ENCODE measurements at regions not wholly inside any gene's neighbourhood (a gene's known extent, or its start where the extent isn't known, plus 50 kb on each side); places are given as distances from the start of the nearest gene placed in this dataset.

GRCh38 chr10:121054874-121055273, 203.7 kb downstream of the WDR11 start:
- no peak for TF ChIP-seq YY1 (IDR thresholded peaks at IDR 0.05; ENCODE audit: low read depth)
- TF ChIP-seq, protein P1, sequence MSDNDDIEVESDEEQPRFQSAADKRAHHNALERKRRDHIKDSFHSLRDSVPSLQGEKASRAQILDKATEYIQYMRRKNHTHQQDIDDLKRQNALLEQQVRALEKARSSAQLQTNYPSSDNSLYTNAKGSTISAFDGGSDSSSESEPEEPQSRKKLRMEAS (IDR thresholded peaks at IDR 0.05; ENCODE audit: low read depth), result no peak
- TF ChIP-seq ZBTB33 (IDR thresholded peaks at IDR 0.05; ENCODE audit: borderline replicate concordance, low read depth), result no peak
- no peak for TF ChIP-seq EP300 (IDR thresholded peaks at IDR 0.05; ENCODE audit: borderline replicate concordance in 1 of 2, low read depth in 1 of 2, low read length in 1 of 2)
- no peak for TF ChIP-seq NFIC (IDR thresholded peaks at IDR 0.05; ENCODE audit: borderline replicate concordance)
- TF ChIP-seq GABPA (IDR thresholded peaks at IDR 0.05; ENCODE audit: low read depth), result no peak
- no peak for TF ChIP-seq FOXJ3 (CRISPR knock-in tag; IDR thresholded peaks at IDR 0.05)
- TF ChIP-seq TEAD4 (IDR thresholded peaks at IDR 0.05; ENCODE audit: borderline replicate concordance, insufficient read depth), result no peak
- no peak for TF ChIP-seq TAF1 (IDR thresholded peaks at IDR 0.05; ENCODE audit: borderline replicate concordance, low read depth, low read length)
- Histone ChIP-seq H2AFZ (ENCODE audit: low read depth) (no peak overlapping the region), H3K9ac (no peak overlapping the region), H3K9me3 (no peaks in the 10 kb centered on the region), H3K9me2 (no peaks in the 10 kb centered on the region), H3K27ac (ENCODE audit: low read depth in 2 of 2, low read length in 1 of 2) (no peak overlapping the region), H3K4me1 (ENCODE audit: control insufficient read depth in 1 of 2, insufficient read depth in 2 of 2, low read depth in 1 of 2, low read length in 1 of 2) (no peaks in the 10 kb centered on the region), H3K4me2 (no peak overlapping the region), H3K4me3 (ENCODE audit: low read depth in 2 of 2, low read length in 1 of 2) (no peak overlapping the region), H3K27me3 (ENCODE audit: insufficient read depth) (no peaks in the 10 kb centered on the region), H3K36me3 (replicated peaks in 1 of 2; ENCODE audit: control insufficient read depth in 1 of 2, insufficient read depth in 2 of 2, low read length in 1 of 2) (no peaks in the 10 kb centered on the region), H3F3A (replicated peaks; ENCODE audit: insufficient read depth) (no peaks in the 10 kb centered on the region), H3K79me2 (ENCODE audit: insufficient read depth) (no peaks in the 10 kb centered on the region), H4K20me1 (ENCODE audit: insufficient read depth) (no peaks in the 10 kb centered on the region)
- 28% methylated on average over 5 of the region's 5 CpGs for WGBS (ENCODE audit: low lambda C conversion rate)
- ChIA-PET POLR2A (no interaction called here), CTCF (interaction anchor here (0.7 kb wide), 1 partner anchor 799 kb away, joined by 3 read pairs; no protein-coding TSS in a partner anchor)
- no peak for DNase-seq

GRCh38 chr10:121057269-121057668, 206.1 kb downstream of the WDR11 start:
- ChIA-PET POLR2A (no interaction called here), CTCF (no interaction called here)
- Histone ChIP-seq H2AFZ (ENCODE audit: low read depth) (no peak overlapping the region), H3K79me2 (ENCODE audit: insufficient read depth) (no peaks in the 10 kb centered on the region), H3F3A (replicated peaks; ENCODE audit: insufficient read depth) (no peaks in the 10 kb centered on the region), H3K9ac (no peak overlapping the region), H3K27me3 (ENCODE audit: insufficient read depth) (no peaks in the 10 kb centered on the region), H3K4me2 (no peak overlapping the region), H3K9me3 (no peaks in the 10 kb centered on the region), H4K20me1 (ENCODE audit: insufficient read depth) (no peaks in the 10 kb centered on the region), H3K36me3 (replicated peaks in 1 of 2; ENCODE audit: control insufficient read depth in 1 of 2, insufficient read depth in 2 of 2, low read length in 1 of 2) (no peaks in the 10 kb centered on the region), H3K27ac (ENCODE audit: low read depth in 2 of 2, low read length in 1 of 2) (no peak overlapping the region), H3K4me1 (ENCODE audit: control insufficient read depth in 1 of 2, insufficient read depth in 2 of 2, low read depth in 1 of 2, low read length in 1 of 2) (no peaks in the 10 kb centered on the region), H3K9me2 (no peaks in the 10 kb centered on the region), H3K4me3 (ENCODE audit: low read depth in 2 of 2, low read length in 1 of 2) (no peak overlapping the region)
- no peak for DNase-seq
- 40% methylated on average over 4 of the region's 4 CpGs for WGBS (ENCODE audit: low lambda C conversion rate)
- TF ChIP-seq POLR2AphosphoS5 (IDR thresholded peaks at IDR 0.05; ENCODE audit: low read depth, low read length) (no peak), USF2 (IDR thresholded peaks at IDR 0.05; ENCODE audit: borderline replicate concordance, low read depth, low read length) (no peak), FOSL2 (IDR thresholded peaks at IDR 0.05; ENCODE audit: borderline replicate concordance, low read depth) (no peak), PBX3 (IDR thresholded peaks at IDR 0.05) (no peak), TEAD4 (IDR thresholded peaks at IDR 0.05; ENCODE audit: borderline replicate concordance, insufficient read depth) (no peak), ZBTB33 (IDR thresholded peaks at IDR 0.05; ENCODE audit: borderline replicate concordance, low read depth) (no peak), USF1 (IDR thresholded peaks at IDR 0.05; ENCODE audit: borderline replicate concordance, low read depth) (no peak), GABPA (IDR thresholded peaks at IDR 0.05; ENCODE audit: low read depth) (no peak), JUND (IDR thresholded peaks at IDR 0.05) (no peak), FOXM1 (IDR thresholded peaks at IDR 0.05; ENCODE audit: low read depth) (no peak), YY1 (IDR thresholded peaks at IDR 0.05; ENCODE audit: low read depth) (no peak), EZH2phosphoT487 (IDR thresholded peaks at IDR 0.05; ENCODE audit: borderline replicate concordance, low read depth) (no peak), TCF12 (IDR thresholded peaks at IDR 0.05) (no peak), NFIC (IDR thresholded peaks at IDR 0.05; ENCODE audit: borderline replicate concordance) (no peak), SMC3 (IDR thresholded peaks at IDR 0.05; ENCODE audit: low read depth, low read length) (no peak)
- TF ChIP-seq, protein P2, sequence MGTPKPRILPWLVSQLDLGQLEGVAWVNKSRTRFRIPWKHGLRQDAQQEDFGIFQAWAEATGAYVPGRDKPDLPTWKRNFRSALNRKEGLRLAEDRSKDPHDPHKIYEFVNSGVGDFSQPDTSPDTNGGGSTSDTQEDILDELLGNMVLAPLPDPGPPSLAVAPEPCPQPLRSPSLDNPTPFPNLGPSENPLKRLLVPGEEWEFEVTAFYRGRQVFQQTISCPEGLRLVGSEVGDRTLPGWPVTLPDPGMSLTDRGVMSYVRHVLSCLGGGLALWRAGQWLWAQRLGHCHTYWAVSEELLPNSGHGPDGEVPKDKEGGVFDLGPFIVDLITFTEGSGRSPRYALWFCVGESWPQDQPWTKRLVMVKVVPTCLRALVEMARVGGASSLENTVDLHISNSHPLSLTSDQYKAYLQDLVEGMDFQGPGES (IDR thresholded peaks at IDR 0.05; ENCODE audit: low read depth, low read length), result no peak

Measured in SK-N-SH (cell line).